IPS DF 19.7 (cell line): ENCODE measurements at regions not wholly inside any gene's neighbourhood (a gene's known extent, or its start where the extent isn't known, plus 50 kb on each side); places are given as distances from the start of the nearest gene placed in this dataset.

ENCODE experiments used
- DNase-seq: peaks from one replicate; pipeline ENCODE4 v3.0.0-alpha.2; 2013; ENCODE audit warnings: low read depth, low spot score

DNA sequence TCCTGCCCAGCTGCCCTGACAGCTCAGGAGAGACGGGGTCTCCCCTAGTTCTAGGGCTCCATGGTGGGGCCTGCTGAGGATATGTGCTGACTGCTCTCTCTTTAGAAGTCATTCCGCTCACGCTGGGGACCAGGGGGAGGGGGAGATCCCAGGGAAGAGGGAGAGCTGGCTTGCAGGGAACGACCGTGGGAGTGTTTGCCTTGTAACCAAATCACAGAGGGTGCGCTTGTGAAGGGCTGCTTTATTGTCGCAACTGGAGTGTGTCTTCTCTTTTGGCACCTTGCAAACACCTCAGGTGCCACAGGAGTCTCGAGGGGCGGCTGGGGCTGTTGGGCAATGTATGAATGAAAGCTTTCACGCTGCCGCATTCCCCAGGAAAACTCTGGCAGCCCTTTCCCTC lies 531.3 kb upstream of the MKI67 start:
- DNase-seq: no peak

DNA sequence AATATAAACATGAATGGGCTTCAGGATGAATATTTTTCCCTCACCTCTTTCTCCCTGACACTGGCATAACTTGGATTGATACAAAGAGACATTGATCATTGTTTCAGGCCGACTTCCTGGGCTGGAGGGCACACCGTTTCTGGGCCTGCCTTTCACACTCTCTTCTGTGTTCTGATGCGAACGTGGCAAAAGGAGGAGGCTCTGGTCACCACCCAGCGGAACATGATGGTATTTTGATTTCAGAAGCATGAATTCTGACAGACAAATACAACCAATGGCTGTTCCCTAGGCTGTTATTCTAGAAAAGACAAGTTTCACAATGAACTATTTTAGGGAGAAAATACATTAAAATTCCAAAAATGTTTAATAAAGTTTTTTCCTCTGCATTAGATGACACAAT lies 534.5 kb upstream of the MKI67 start:
- no peak for DNase-seq

DNA sequence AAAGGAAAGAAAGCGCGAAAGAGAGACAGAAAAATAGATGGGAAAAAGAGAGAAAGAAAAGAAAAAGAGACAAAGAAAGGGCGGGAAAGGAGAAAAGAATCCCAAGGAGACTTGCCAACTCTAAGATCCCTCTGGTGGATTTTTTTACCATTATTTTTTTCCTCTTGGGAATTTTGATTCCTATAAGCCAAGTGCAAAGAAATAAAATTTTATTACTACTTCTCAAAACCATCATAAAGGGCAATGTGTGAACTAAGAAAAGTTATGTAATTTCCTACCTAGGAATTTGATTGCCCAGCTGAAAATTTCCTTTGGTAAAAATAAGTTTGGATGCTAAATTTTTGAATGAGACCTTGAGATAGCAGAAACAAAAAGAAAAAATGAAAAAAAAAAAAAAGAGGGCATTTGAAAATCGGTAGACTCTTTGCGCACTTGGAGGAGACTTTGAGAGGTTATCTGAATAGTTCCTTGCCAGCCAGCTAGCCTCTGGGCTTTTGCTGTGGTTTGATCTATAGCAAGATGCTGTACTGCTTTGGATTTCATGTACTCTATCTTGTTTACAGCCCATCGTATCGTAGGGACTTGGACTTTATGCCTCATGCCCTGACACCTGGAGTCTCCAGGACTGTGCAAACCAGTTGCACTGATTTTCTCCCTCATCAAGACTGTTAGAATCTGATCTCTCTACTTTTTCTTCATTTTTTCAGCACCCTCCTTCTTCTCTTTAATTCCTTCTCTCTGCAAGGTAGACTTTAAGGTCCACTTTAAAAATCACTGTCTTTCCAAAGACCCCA lies 535.4 kb upstream of the MKI67 start:
- DNase-seq: no peak

DNA sequence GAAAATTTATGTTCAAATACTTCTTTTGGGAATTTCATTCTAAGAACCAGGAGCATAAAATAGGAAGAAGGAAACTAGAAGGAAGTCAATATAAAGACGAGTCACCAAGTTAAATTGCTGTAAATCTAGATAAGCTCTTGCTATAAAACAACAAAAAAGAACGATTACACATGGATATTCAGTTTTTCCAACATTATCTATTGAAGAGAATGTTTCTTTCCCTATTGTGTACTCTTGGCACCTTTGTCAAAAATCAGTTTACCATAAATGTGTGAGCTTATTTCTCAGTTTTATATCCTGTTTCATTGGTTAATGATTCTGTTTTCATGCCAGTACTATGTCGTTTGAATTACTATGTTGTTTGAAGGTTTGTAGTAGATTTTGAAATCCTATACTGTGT lies 536.3 kb upstream of the MKI67 start:
- no peak for DNase-seq

DNA sequence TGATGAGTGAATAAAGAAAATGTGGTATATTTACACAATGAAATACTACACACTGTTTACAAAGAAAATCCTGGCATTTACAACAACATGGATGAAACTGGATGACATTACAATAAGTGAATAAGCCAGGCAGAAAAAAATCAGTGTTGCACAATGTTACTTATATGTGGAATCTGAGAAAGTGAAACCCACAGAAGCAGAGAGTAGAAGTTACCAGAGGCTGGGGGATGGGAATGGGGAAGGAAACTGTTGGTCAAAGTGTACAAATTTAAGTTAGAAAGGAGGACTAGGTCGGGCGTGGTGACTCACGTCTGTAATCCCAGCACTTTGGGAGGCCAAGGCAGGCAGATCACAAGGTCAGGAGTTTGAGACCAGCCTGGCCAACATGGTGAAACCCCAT lies 538.5 kb upstream of the MKI67 start:
- no peak for DNase-seq

DNA sequence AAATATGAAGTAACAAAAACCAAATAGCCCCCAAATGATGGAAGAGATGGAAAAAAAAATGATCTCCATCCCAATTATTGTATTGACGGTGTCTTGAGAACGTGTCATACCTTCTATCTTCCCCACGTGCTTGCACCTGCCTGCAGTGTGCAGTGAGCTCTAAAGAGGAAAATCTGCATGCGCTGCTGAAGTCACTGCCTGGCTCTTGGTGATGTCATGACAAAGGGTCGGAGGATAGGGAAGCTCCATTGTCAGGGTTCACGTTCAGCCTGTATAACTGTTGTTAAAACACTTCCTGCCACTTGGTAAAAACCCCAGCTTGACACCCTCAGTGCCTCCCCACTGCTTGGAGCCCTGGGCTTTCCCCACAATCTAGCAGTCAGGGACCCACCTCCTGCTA lies 549.2 kb upstream of the MKI67 start:
- no peak for DNase-seq

DNA sequence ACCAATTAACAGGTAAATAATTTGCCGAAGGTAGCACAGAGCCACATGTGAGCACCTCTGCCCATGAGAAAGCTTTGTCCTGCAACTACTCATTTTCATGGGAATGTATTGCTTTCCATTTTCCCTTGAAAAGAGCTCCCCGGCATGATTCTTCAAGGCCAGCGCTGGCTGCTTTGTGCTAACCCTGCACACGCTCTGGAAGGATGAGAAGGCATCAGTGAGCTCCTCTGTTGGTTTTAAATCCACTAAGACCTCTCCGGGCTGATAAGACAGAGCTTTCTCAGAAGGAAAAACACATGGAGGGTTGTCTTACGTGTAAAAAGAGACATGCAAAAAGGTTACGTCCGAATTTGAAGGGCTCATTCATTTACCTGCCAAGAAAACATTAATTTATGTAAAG lies 553.9 kb upstream of the MKI67 start:
- DNase-seq: no peak

DNA sequence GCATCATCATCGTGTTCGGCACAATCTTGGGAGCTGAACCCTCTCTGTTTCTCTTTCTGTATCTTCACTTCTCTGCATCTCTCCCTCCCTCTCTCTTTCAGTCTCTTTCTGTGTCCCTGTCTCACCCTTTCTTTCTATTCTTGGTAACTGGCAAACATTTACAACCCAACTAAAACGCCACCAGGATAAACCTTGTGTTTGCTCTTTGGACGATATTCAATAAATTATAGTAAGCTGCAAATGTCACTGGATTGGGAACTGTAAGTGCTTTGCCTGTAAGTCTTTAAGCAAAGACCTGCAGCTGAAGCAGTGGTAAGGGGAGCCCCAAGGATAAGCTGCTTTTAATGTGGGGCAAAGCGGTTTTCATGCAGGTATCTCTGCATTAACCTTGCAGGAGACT lies 558.0 kb upstream of the MKI67 start:
- no peak for DNase-seq

DNA sequence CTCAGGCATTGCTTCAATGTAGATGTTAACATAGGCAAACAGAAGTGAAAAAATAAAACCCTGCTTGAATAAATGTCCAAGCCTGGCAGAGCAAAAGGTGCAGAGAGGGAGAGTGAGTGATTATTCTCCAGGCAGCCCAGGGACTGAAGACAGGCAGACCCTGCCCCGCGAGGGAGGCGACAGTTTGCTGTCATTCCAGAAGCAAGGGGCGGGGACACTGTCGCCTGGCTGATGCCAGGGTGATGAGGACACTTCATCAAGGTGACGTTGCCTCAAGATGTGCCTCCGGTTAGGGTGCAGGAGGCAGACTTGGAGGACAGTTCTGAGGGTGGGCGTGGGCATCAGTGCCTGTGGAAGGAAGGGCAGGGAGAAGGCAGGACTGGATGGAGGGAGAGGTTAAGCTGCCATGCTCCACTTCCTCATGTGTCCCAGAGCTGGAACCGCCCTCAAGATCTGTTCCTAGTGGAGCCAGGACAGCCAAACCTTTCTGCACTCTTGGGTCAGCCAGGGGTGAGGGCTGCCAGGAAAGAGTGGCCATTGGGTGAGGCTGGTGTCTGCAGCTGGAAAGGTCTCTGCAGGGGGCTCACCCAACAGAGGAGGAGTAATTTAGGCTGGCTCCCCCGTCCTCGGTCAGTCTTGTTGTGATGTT lies 560.5 kb upstream of the MKI67 start:
- DNase-seq: no peak

DNA sequence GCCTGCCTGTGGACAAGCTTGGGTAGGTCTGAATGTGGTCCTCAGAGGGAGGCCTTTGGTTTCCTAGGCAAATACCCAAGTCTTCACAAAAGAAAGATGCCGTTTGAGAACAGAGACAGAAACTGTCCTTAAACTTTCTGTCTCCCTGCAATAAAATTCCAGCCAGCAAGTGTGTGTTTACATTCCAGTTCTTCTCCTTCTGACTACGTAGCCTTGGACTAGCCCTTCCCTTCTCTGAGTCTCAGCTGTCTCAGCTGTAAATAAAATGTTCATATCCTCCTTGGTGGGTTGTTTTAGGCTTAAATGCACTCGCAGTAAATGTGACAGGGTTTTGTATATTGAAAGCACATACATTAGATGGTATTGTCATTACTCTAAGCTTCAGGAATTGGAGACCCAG lies 561.2 kb upstream of the MKI67 start:
- DNase-seq: no peak

DNA sequence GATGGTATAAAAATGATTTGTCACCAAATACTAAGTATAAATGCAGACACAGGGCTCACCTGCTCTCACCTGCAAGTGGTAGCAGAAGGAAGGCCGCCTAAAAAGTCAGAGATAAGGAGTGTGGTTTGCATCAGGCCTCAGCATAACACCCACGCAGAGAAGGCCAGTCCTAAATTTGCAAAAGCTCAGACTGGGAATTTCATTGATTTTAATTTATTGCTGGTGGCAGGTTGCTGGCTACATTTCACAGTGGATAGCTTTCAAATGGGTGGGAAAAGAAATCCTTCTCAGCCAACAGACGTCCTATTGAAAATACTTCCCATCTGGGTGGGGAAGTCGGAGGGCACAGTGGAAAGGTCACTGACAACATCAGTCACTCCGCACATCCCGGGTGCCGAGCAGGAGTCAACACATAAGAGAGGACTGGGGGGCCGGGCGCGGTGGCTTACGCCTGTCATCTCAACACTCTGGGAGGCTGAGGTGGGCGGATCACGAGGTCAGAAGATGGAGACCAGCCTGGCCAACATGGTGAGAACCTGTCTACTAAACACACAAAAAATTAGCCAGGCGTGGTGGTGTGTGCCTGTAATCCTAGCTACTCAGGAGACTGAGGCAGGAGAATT lies 561.8 kb upstream of the MKI67 start:
- DNase-seq: no peak

DNA sequence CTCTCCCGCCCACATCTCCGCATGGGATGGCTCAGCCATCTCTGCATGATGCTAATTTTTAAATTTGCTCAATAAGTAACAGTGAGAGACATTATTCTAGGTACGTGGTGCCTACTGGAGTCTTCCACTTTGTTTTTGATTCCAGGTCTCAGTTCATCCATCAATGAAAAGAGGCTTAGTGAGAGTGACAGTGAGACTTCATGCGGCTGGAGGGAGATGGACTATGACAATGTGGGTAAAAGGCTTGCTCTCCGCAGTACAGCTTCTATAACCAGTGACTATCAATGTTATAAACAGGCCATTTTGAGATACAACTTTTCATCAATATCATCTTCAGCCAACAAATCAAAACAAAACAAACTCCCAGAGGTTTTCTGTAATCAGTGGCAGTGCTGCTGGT lies 563.4 kb upstream of the MKI67 start:
- DNase-seq: no peak

DNA sequence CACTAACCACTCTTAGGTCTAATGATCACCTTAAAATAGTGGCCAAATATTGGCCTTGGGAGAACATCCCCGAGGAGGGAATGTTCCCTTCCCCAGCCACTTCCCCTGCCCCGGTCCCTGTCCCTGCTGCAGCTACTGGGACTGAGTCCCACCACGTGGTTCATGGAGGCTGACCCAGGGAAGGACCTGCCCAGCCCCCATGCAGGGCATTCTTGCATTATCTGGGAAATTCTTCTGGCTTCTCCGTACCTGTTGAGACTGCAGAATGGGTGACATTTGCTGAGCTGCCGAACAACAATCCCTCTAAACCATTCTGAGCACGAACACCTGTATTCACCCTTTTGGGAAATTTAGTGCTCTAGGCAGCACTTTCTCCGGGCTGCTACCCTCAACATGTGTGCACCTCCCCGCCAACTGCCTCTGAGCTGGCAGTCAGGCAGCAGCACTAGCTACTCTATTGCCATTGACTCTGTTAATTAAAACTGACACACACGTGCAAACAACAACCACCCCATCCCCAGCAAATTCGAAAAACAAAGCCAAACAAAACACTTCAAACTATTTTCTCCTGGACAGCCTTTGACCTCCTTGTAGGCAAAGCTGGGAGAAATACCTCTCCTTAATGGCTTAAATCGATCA lies 567.4 kb upstream of the MKI67 start:
- no peak for DNase-seq

DNA sequence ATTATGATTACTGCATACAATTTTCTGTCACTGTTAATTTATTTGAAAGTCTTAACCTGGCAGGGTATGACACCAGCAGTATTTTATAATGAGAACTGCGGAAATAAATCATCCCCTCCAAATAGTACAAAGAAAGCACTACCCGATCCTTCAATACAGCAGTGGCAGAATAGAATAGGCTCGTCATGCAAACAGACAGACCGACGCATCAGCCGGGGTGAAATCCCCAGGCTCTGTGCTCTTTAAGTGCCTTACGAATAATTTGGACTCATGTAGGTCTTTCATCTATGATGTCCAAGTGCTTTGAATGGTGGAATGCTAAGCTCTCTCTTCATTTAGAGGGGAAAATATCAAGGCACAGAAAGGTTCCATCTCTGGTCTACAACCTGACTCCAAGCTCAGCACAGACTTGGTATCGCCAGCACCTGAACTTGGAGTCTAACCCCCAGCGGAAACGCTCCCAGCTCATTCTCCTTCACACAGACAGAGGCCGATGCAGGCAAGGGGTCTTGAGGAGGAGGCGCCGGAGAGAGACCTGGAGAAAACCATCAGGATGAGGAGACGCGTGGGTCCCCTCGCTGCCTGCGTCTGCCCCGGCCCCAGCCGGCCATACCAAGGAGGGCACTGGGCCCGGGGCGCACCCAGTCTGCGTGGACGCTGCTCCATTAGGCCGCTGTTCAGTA lies 568.1 kb upstream of the MKI67 start:
- no peak for DNase-seq

DNA sequence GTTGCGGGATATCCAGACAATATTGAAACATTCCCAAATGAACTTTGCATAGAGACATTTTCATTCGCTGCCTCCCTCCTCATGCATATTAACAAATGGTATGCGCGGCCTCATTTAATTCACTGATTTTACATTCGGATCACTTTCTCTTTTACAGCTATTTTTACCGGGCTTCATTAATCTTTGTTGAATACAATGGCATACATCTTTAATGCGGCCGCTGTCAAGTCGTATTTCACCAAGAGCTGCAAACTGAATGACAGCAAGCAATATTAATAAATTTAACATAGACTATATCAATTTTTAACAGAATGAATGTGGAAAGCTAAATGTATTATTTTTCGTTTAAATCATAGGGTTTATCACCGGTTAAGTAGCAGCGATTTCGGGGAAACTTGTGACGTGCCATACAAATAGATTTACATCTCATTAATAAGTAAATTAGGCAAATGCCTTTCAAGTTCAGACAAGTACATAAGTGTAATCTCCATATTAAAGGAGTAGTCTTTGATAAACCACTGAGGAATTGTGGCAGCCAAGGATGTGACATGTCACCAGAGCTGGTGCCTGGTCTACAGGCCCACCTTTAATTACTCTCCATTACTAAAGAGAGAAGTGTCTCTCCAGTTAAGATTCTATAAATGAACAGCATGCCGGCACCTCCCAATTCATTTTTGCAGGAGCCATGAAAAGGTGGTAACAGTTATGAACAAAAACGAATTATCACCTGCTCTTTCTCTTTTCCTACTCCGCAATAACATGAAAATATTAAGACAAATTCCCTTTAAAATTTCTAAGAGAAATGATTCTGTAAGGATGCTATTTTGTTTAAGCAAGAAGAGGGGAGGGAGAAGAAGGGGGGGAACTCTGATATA lies 568.9 kb upstream of the MKI67 start:
- DNase-seq: no peak

DNA sequence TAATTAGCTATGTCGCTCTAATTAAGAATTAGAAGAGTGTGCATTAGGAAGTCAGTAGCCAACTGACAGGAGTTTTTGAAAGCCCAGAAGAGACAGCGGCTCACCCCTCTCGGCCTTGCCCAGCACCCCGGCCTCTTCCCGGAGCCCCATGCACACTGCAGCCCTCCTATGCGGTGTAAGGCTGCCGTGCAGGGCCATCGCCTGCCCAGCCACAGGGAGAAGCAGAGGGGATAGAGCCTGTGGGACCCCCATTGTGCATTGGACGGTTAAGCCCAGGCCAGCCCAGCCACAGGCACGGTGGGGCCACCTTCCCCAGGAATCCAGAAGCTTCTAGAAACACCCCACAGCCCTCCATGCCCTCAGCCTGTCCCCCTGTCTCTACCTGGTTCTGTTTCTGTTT lies 569.7 kb upstream of the MKI67 start:
- DNase-seq: no peak

DNA sequence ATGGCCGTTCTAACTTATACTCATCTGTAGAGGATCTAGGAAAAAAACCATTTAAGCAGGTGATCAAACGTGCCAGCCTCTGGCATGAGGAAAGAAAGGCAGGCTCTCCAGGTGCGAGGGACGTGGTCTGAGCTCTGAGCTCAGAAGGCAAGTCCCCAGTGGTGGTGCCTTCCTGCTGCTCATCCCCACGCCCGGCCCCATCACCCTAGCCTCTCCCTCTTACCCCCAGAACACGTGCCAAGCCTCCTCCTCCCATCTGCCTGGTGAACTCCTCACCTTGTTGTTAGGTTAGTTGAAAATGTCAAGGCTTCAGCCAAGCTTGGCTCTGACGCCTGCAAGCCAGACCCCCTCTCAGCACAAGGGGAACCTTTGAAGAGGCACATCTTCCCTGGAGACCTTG lies 571.2 kb upstream of the MKI67 start:
- DNase-seq: no peak

DNA sequence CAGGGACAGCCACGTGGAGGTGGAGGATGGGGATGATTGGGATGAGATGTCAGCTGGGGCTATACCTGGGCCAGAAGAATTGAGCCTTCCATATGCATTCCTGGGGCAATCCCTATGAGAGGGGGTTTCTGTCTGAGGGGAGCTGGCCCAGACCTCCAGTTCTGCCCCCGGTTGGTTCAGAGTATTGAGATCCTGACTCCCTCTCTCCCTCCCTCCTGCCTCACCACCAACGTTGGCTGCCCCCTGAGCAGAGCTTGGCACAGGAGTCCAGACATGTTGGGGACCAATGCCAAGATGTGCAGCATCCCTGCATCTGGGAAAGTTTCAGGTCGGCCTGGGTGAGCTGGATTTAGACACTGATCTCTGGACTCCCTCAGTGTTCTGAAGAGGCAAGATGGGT lies 575.2 kb upstream of the MKI67 start:
- DNase-seq: no peak

DNA sequence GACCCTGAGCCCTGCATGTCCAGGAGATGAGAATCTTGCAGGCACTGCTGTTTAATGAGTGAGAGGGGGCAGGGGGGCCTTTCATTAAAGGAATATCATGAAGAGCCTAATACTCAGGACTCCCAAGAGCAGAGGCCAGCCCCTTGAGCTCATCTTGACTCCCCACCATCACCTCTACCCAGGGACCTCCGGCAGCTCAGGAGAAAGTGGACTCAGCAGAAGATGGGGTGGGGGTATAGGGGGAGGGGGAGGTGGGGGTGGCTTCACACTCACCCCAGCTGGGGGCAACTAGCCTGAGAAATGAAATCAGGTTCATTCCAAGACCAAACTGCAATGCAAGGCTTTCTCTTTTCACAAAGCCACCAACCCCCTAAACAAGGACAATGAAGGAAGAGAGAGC lies 575.6 kb upstream of the MKI67 start:
- DNase-seq: no peak

DNA sequence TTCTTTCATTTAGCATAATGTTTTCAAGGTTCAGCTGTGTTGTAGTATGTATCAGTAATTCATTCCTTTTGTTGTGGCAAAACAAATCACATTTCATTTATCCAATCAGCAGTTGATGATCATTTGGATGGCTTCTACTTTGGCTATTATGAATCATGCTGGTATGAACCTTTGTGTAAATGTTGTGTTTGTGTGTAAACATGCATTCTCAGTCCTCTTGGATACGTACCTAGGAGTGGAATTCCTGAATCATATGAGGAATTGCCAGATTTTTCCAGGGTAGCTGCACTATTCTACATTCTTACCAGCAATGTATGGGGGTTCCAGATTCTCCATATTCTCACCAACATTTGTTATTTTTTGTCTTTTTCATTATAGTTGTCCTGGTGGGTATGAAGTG lies 578.5 kb upstream of the MKI67 start:
- no peak for DNase-seq

DNA sequence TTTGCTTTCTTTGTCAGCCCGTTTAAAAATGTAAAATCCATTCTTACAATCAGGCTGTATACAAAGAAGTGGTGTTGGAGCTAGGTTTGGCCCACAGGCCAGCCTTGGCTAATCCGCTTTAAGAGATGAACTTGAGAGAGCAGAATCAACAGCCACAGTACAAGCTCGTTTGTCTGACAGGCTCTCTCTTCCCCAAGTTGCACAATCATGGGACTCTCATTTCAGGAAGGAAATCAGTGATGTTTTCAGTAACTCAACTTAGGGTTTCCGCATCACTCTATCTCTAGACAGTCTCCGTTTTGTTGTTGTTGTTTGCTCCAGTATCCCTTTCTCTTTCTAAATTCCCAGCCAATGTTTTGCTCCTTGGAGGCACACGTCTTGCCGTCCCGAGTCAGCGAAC lies 582.0 kb upstream of the MKI67 start:
- no peak for DNase-seq
